Panc1 (cell line): ENCODE measurements at regions not wholly inside any gene's neighbourhood (a gene's known extent, or its start where the extent isn't known, plus 50 kb on each side); places are given as distances from the start of the nearest gene placed in this dataset.

Experiments
- POLR2AphosphoS5 ChIP-seq: IDR thresholded peaks from 2 replicates; pipeline ENCODE4 v1.6.1; 2012; ENCODE audit warnings: mild to moderate bottlenecking, low read depth, low read length, moderate library complexity
- REST ChIP-seq, 2 experiments: IDR thresholded peaks; 2 replicates each; pipeline ENCODE4 v1.6.1; 2011 to 2012; ENCODE audit warnings: low read depth in 2 of 2, control low read depth in 1 of 2, low read length in 1 of 2, mild to moderate bottlenecking in 1 of 2, moderate library complexity in 1 of 2; ENCODE audit not compliant: insufficient read depth in 1 of 2
- TCF7L2 ChIP-seq: IDR thresholded peaks from 2 replicates; pipeline ENCODE4 v1.6.1; 2011; ENCODE audit warnings: mild to moderate bottlenecking, low read depth, low read length, inconsistent platforms
- TF ChIP-seq, protein P1 (sequence below): fragments of 450-650 bp; IDR thresholded peaks from 2 replicates; pipeline ENCODE4 v1.5.1; 2017; ENCODE audit warnings: mild to moderate bottlenecking

- TF ChIP-seq, protein P1, sequence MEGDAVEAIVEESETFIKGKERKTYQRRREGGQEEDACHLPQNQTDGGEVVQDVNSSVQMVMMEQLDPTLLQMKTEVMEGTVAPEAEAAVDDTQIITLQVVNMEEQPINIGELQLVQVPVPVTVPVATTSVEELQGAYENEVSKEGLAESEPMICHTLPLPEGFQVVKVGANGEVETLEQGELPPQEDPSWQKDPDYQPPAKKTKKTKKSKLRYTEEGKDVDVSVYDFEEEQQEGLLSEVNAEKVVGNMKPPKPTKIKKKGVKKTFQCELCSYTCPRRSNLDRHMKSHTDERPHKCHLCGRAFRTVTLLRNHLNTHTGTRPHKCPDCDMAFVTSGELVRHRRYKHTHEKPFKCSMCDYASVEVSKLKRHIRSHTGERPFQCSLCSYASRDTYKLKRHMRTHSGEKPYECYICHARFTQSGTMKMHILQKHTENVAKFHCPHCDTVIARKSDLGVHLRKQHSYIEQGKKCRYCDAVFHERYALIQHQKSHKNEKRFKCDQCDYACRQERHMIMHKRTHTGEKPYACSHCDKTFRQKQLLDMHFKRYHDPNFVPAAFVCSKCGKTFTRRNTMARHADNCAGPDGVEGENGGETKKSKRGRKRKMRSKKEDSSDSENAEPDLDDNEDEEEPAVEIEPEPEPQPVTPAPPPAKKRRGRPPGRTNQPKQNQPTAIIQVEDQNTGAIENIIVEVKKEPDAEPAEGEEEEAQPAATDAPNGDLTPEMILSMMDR, result no peak
- TF ChIP-seq POLR2AphosphoS5 (no peak), TCF7L2 (no peak), REST (IDR thresholded peaks at IDR 0.05; ENCODE audit: insufficient read depth in 1 of 2, low read depth in 2 of 2, low read length in 1 of 2) (no peak)
These were observed 267.7 kb upstream of the C1orf87 start for GRCh38 chr1:60341274-60341673.
